Left lung (tissue), 4 donors: ENCODE measurements at regions not wholly inside any gene's neighbourhood (a gene's known extent, or its start where the extent isn't known, plus 50 kb on each side); places are given as distances from the start of the nearest gene placed in this dataset.
A peak's percentile ranks its signal among the peaks of the same experiment; 100 is the strongest.

ENCODE experiments used
- ATAC-seq: fragments of 200-7000 bp; cut with Tn5 transposase; one replicate; pipeline ENCODE4 v1.9.1; 2020; ENCODE audit warnings: moderate library complexity
- DNase-seq, 4 donors: peaks; one replicate each; pipeline ENCODE4 v3.0.0-alpha.2; 2013 to 2020
- H3K27ac ChIP-seq, 2 donors: fragments of 200-600 bp; sonication (generic) in 1 of 2; one replicate each; pipeline versions ENCODE4 v1.5.0 to v1.8.0; 2020 to 2021
- H3K27me3 ChIP-seq, 2 donors: fragments of 200-600 bp; sonication (generic) in 1 of 2; one replicate each; pipeline versions ENCODE4 v1.5.0 to v1.8.0; 2020 to 2021
- H3K36me3 ChIP-seq, 2 donors: fragments of 200-600 bp; sonication (generic) in 1 of 2; one replicate each; pipeline versions ENCODE4 v1.5.0 to v1.8.0; 2020 to 2021
- H3K4me1 ChIP-seq, 2 donors: fragments of 200-600 bp; one replicate each; pipeline ENCODE4 v1.8.0; 2021
- H3K4me3 ChIP-seq, 2 donors: fragments of 200-600 bp; sonication (generic) in 1 of 2; one replicate each; pipeline versions ENCODE4 v1.5.0 to v1.8.0; 2020 to 2021; ENCODE audit warnings: mild to moderate bottlenecking in 1 of 2
- H3K9me3 ChIP-seq, 2 donors: fragments of 200-600 bp; sonication (generic) in 1 of 2; one replicate each; pipeline versions ENCODE4 v1.5.0 to v1.8.0; 2020 to 2021
- CTCF ChIP-seq, 2 donors: fragments of 200-600 bp; sonication (generic) in 1 of 2; IDR thresholded peaks; one replicate each; pipeline versions ENCODE4 v1.5.0 to v1.8.0; 2021; ENCODE audit warnings: antibody characterized with exemption in 2 of 2
- intact Hi-C, 2 donors: fragments of 100-400 bp; cut with DNase I; formaldehyde crosslinking; loops; one replicate each; pipeline versions ENCODE4 v1.11.2 to v1.14.2; 2022
- donor health status: DM: no; HTN: yes; CAD: no.
- donor health status: DM: no; HTN: no; CAD: no.

DNA sequence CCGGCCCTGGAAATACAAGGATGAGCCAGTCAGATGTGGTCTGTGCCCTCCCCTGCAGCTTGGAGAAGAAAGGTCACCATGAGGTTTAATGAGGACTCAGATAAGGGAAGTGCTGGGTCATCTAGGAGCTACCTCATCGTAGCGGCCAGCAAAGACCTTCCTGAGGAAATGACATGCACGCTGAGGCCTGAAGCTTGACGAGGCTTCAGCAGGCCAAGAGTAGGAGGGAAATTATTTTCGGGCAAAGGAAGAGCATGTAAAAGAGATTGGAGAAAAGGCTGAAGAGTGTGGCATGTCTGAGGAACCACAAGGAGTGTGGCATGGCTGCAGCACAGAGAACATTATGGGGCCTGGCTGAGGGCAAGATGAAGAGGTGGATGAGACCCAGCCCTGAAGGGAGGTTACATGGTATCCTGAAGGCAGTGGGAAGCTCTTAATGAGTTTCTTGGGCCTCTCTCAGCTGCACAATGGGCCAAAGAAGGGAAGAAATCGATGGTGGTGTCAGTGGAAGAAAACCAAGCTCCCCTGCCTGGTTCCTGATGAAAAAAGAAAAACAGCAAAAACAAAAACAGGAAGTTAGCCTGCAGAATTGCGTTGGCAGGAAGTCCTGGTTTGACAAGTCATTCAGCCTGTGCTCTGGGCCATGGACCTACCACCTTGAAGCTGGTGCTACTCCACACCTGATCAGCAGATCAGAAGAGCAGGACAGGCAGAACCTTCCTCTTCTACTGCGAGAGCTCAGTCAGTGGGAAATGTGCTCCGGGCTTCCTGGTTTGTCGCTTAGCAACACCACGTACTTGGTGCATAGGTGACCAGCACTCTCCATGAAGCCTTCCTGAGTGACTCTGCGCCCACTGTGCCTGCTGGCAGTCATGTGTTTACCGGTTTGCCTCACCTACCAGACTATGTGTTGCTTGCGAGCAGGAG, 134.5 kb upstream of the KLF3 start:
- Histone ChIP-seq H3K36me3 (no peaks in the 10 kb centered on the region), H3K27me3 (no peaks in the 10 kb centered on the region), H3K27ac (peak overlapping the region; percentile 55 to 99), H3K4me1 (peaks cover 0 to 42% of the 10 kb centered on the region in 2 donors), H3K4me3 (no peak overlapping the region), H3K9me3 (no peaks in the 10 kb centered on the region)
- intact Hi-C loops, result no loop called here
- DNase-seq (peak in 2 of 4 donors; percentile 26 to 65), ATAC-seq (peak; percentile 71)
- no peak for TF ChIP-seq CTCF (IDR thresholded peaks at IDR 0.05)

DNA sequence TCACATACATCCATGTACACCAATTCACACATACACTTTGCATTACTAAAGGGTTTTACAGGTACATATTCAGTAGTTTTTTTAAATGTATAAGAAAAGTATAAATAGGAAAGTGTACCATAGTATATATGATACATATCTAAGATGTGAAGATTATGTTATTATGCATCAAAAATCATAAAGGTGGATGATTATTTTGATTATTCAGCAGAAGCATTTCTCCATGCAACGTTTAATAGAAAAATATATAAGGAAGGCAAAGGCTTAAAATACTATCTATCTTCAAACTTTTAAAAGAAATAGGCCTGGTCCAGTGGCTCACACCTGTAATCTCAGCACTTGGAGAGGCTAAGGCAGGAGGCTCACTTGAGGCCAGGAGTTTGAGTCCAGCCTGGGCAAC, 133.5 kb upstream of the KLF3 start:
- no peak overlapping the region for H3K4me3 ChIP-seq
- H3K36me3 ChIP-seq, result no peaks in the 10 kb centered on the region
- peaks cover 0 to 42% of the 10 kb centered on the region in 2 donors for H3K4me1 ChIP-seq
- DNase-seq (no peak), ATAC-seq (no peak)
- H3K27ac ChIP-seq, result peak overlapping the region in 1 of 2 donors; percentile 99
- intact Hi-C loops, result no loop called here
- no peaks in the 10 kb centered on the region for H3K27me3 ChIP-seq
- TF ChIP-seq CTCF (IDR thresholded peaks at IDR 0.05), result no peak
- H3K9me3 ChIP-seq, result no peaks in the 10 kb centered on the region

- intact Hi-C loops, result no loop called here
- ATAC-seq (peak; percentile 70), DNase-seq (peak in 2 of 4 donors; percentile 34 to 70)
- Histone ChIP-seq H3K4me3 (no peak overlapping the region), H3K27me3 (no peaks in the 10 kb centered on the region), H3K4me1 (peaks cover 0 to 42% of the 10 kb centered on the region in 2 donors), H3K27ac (no peak overlapping the region), H3K9me3 (no peaks in the 10 kb centered on the region), H3K36me3 (no peaks in the 10 kb centered on the region)
- no peak for TF ChIP-seq CTCF (IDR thresholded peaks at IDR 0.05)
Measured at GRCh38 chr4:38531141-38531727, 132.8 kb upstream of the KLF3 start.

DNA sequence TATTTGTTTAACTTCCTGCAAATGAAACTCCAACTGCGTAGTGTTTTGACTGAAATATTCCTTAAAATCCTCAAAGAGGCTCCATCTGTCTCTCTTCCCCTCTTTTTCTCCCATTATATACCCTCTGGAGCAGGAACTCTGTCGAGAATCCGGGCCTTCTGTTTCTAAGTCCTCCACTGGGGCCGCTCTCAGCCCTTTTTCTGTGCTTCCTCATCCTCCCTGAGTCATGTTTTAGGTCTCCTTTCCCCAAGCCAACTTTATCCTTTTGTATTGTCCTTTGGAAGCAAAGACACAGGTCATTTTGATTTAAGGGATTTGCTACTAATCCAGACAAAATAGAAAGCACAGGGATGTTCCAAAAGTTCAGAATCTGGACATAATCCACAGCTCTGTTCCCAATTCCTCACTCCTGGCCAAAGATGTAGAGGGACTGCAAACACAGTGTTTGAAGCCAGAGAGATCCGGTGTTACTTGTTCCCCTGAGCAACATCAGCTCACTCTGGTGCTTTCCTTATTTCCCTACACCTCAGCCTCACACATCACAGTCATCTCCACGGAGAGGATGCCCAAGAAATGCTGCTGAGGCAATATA, 131.0 kb upstream of the KLF3 start:
- H3K9me3 ChIP-seq, result no peaks in the 10 kb centered on the region
- DNase-seq, result no peak
- no peaks in the 10 kb centered on the region for H3K36me3 ChIP-seq
- intact Hi-C loops, result no loop called here
- no peak overlapping the region for H3K4me3 ChIP-seq
- peaks cover 0 to 38% of the 10 kb centered on the region in 2 donors for H3K4me1 ChIP-seq
- no peak for TF ChIP-seq CTCF (IDR thresholded peaks at IDR 0.05)
- no peaks in the 10 kb centered on the region for H3K27me3 ChIP-seq
- ATAC-seq, result no peak
- no peak overlapping the region for H3K27ac ChIP-seq
